Neural cell (in vitro differentiated cells): ENCODE measurements at regions not wholly inside any gene's neighbourhood (a gene's known extent, or its start where the extent isn't known, plus 50 kb on each side); places are given as distances from the start of the nearest gene placed in this dataset.

Experiments
- EP300 ChIP-seq: fragments of 450-650 bp; conservative IDR thresholded peaks from 2 replicates; pipeline ENCODE4 v1.6.1; 2014; ENCODE audit warnings: antibody characterized with exemption, mild to moderate bottlenecking, moderate library complexity; ENCODE audit not compliant: poor library complexity, severe bottlenecking
- EZH2 ChIP-seq: fragments of 200-600, 300-800 bp; shearing (Covaris generic), sonication (generic); IDR thresholded peaks from 2 replicates; pipeline ENCODE4 v1.6.1; 2014; ENCODE audit warnings: antibody characterized with exemption, low read length, borderline replicate concordance, mild to moderate bottlenecking; ENCODE audit not compliant: insufficient read depth, poor library complexity, severe bottlenecking
- MXI1 ChIP-seq: fragments of 450-650 bp; conservative IDR thresholded peaks from 2 replicates; pipeline ENCODE4 v1.6.1; 2014; ENCODE audit warnings: antibody characterized with exemption, mild to moderate bottlenecking; ENCODE audit not compliant: poor library complexity, severe bottlenecking
- POLR2AphosphoS5 ChIP-seq: IDR thresholded peaks from 2 replicates; pipeline ENCODE4 v1.6.1; 2012
- RAD21 ChIP-seq: fragments of 450-650 bp; conservative IDR thresholded peaks from 2 replicates; pipeline ENCODE4 v1.6.1; 2014; ENCODE audit warnings: antibody characterized with exemption, mild to moderate bottlenecking, moderate library complexity
- REST ChIP-seq: IDR thresholded peaks from 2 replicates; pipeline ENCODE4 v1.6.1; 2012; ENCODE audit warnings: borderline replicate concordance
- SMC3 ChIP-seq: fragments of 450-650 bp; conservative IDR thresholded peaks from 2 replicates; pipeline ENCODE4 v1.6.1; 2014; ENCODE audit warnings: antibody characterized with exemption, mild to moderate bottlenecking, moderate library complexity; ENCODE audit not compliant: poor library complexity
- TAF1 ChIP-seq: IDR thresholded peaks from 2 replicates; pipeline ENCODE4 v1.6.1; 2012; ENCODE audit warnings: low read depth
- TF ChIP-seq, protein P1 (sequence below): fragments of 450-650 bp; IDR thresholded peaks from 2 replicates; pipeline ENCODE4 v1.5.1; 2014; ENCODE audit warnings: antibody characterized with exemption, mild to moderate bottlenecking, moderate library complexity; ENCODE audit not compliant: poor library complexity, severe bottlenecking

DNA sequence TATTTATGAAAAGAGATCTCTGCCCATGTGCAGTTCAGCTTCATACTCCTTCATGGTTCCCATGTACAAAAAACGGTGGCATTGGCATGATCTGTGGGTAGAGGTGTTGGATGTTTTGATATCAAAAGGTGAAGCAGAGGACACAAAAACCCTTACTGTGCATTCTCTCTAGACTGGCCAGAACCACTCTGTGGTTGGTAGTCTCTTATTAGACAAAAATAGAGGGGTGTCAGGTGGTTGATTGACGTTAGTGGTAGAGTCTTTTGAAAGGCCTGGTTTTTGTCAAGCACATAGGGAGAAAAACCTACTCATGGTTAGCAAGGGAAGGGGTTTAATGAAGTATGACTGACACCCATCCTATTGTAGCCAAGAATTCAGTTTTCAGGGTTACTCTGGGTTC lies 400.0 kb upstream of the TMPRSS15 start:
- TF ChIP-seq, protein P1, sequence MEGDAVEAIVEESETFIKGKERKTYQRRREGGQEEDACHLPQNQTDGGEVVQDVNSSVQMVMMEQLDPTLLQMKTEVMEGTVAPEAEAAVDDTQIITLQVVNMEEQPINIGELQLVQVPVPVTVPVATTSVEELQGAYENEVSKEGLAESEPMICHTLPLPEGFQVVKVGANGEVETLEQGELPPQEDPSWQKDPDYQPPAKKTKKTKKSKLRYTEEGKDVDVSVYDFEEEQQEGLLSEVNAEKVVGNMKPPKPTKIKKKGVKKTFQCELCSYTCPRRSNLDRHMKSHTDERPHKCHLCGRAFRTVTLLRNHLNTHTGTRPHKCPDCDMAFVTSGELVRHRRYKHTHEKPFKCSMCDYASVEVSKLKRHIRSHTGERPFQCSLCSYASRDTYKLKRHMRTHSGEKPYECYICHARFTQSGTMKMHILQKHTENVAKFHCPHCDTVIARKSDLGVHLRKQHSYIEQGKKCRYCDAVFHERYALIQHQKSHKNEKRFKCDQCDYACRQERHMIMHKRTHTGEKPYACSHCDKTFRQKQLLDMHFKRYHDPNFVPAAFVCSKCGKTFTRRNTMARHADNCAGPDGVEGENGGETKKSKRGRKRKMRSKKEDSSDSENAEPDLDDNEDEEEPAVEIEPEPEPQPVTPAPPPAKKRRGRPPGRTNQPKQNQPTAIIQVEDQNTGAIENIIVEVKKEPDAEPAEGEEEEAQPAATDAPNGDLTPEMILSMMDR, result no peak
- TF ChIP-seq EP300, result no peak
- no peak for TF ChIP-seq TAF1
- TF ChIP-seq SMC3, result no peak
- no peak for TF ChIP-seq POLR2AphosphoS5
- no peak for TF ChIP-seq MXI1
- no peak for TF ChIP-seq REST
- TF ChIP-seq RAD21, result no peak
- no peak for TF ChIP-seq EZH2
